SU-DHL-6 (cell line): ENCODE measurements at regions not wholly inside any gene's neighbourhood (a gene's known extent, or its start where the extent isn't known, plus 50 kb on each side); places are given as distances from the start of the nearest gene placed in this dataset.

ENCODE experiments used
- EZH2phosphoT487 ChIP-seq: fragments of 200-600 bp; sonication (generic), shearing (Covaris generic); conservative IDR thresholded peaks from 2 replicates; pipeline ENCODE4 v1.6.1; 2018; ENCODE audit warnings: mild to moderate bottlenecking, antibody characterized with exemption, low read length, moderate library complexity, mixed read lengths
- TF ChIP-seq, protein P1 (sequence below): fragments of 200-600 bp; sonication (generic); IDR thresholded peaks from one replicate; pipeline ENCODE4 v1.5.1; 2017; ENCODE audit warnings: antibody characterized with exemption, mild to moderate bottlenecking, low read length, moderate library complexity; ENCODE audit not compliant: insufficient read depth, poor library complexity, severe bottlenecking

DNA sequence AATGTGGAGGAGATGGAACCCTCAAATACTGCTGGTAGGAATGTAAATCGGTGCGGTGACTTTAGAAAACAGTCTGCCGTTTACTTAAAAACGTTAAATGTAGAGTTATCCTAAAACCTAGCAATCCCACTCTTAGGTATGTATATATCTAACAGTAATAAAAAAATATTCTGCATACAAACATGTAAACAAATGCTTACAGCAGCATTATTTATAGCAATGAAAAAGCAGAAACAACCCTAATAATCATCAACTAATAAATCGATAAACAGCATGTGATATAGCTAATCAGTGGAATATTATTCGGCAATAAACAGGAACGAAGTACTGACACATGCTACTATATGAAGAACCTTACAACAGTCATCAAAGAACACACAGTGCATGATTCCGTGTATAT lies 144.7 kb downstream of the CNTN3 start:
- TF ChIP-seq, protein P1, sequence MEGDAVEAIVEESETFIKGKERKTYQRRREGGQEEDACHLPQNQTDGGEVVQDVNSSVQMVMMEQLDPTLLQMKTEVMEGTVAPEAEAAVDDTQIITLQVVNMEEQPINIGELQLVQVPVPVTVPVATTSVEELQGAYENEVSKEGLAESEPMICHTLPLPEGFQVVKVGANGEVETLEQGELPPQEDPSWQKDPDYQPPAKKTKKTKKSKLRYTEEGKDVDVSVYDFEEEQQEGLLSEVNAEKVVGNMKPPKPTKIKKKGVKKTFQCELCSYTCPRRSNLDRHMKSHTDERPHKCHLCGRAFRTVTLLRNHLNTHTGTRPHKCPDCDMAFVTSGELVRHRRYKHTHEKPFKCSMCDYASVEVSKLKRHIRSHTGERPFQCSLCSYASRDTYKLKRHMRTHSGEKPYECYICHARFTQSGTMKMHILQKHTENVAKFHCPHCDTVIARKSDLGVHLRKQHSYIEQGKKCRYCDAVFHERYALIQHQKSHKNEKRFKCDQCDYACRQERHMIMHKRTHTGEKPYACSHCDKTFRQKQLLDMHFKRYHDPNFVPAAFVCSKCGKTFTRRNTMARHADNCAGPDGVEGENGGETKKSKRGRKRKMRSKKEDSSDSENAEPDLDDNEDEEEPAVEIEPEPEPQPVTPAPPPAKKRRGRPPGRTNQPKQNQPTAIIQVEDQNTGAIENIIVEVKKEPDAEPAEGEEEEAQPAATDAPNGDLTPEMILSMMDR = no peak
- TF ChIP-seq EZH2phosphoT487 = no peak
